Gastrocnemius medialis (tissue), 4 donors: ENCODE measurements at regions not wholly inside any gene's neighbourhood (a gene's known extent, or its start where the extent isn't known, plus 50 kb on each side); places are given as distances from the start of the nearest gene placed in this dataset.

Experiments
- POLR2A ChIP-seq, 2 donors: fragments of 450-650 bp; IDR thresholded peaks; one replicate each; pipeline ENCODE4 v1.6.1; 2017; ENCODE audit warnings: antibody characterized with exemption in 2 of 2, mild to moderate bottlenecking in 2 of 2, moderate library complexity in 2 of 2
- TF ChIP-seq, protein P1 (sequence below), 5 experiments: fragments of 450-650 bp in 3 of 5; fragments of 200-600 bp in 2 of 5; sonication (generic) in 2 of 5; IDR thresholded peaks in 4 of 5; conservative IDR thresholded peaks in 1 of 5; 1 replicate in 4 of 5; 2 replicates in 1 of 5; pipeline ENCODE4 v1.5.1; 2016 to 2019; ENCODE audit warnings: antibody characterized with exemption in 5 of 5, mild to moderate bottlenecking in 3 of 5, moderate library complexity in 3 of 5

DNA sequence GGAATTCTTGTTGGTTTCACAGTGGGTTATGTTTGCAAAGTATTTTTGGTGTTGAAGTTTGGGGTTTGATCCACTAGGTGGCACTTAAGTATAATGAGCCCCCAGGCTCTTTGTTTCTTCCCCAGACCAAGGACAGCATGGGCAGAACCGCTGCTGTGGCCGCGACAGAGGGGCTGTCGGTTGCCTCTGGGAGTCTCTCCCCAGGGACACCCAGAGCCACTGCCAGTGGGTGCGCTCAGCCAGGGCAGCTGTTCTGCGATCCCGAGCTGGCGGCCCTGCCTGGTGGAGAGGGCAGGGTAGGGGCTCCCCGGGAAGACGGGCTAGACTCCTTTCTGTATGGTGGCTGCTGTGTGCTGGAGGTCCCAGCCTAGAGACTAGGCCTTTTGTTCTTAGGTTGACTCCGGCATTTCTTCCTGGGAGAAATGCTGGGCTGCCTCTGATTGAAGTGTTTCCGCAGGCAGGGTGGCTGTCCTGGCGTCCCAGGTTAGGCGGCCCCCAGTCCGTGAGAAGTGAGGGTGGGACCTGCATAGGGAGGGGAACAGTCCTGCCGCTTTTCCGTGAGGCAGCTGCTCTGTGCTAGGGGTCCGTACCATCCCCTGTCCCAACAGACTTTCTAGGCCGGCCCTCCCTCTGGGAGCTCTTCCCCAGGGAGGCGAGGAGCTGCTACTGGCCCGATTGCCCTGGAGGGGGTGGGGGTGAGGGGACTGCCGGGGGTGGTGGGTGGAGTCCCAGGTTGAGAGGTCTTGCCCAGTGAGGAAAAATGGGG, 253.1 kb upstream of the PELI2 start:
- TF ChIP-seq, protein P1, sequence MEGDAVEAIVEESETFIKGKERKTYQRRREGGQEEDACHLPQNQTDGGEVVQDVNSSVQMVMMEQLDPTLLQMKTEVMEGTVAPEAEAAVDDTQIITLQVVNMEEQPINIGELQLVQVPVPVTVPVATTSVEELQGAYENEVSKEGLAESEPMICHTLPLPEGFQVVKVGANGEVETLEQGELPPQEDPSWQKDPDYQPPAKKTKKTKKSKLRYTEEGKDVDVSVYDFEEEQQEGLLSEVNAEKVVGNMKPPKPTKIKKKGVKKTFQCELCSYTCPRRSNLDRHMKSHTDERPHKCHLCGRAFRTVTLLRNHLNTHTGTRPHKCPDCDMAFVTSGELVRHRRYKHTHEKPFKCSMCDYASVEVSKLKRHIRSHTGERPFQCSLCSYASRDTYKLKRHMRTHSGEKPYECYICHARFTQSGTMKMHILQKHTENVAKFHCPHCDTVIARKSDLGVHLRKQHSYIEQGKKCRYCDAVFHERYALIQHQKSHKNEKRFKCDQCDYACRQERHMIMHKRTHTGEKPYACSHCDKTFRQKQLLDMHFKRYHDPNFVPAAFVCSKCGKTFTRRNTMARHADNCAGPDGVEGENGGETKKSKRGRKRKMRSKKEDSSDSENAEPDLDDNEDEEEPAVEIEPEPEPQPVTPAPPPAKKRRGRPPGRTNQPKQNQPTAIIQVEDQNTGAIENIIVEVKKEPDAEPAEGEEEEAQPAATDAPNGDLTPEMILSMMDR (IDR thresholded peaks at IDR 0.05 in 4 of 5, conservative IDR thresholded peaks at IDR 0.05 in 1 of 5), result no peak
- no peak for TF ChIP-seq POLR2A (IDR thresholded peaks at IDR 0.05)
